K562 (cell line): ENCODE measurements at regions not wholly inside any gene's neighbourhood (a gene's known extent, or its start where the extent isn't known, plus 50 kb on each side); places are given as distances from the start of the nearest gene placed in this dataset.

Experiments
- ATAC-seq: fragments of 200-7000 bp; cut with Tn5 transposase; 3 replicates; pipeline ENCODE4 v1.9.1; 2020; ENCODE audit warnings: moderate library complexity
- BruUV-seq: library from RNA; stranded (reverse); fragments of 400-500 nt; replicated peaks from 2 replicates; lab custom pipeline; 2021; lab: Mats Ljungman, UMichigan
- CTCF ChIA-PET: fragments of 300-600 bp; formaldehyde crosslinking; extraction: SDS; loops from one replicate; lab custom pipeline; 2021; ENCODE audit warnings: low intra/inter-chr PET ratio; lab: Yijun Ruan, JAX
- POLR2A ChIA-PET: fragments of 300-600, 350-650 bp; sonication (Branson Sonifier 250); formaldehyde crosslinking; extraction: SDS; loops from one replicate; lab custom pipeline; 2021; ENCODE audit warnings: antibody characterized with exemption, inconsistent platforms; lab: Yijun Ruan, JAX
- DNase-seq, 4 experiments: peaks; one replicate each; pipeline versions ENCODE4 v3.0.0 to v3.0.0-alpha.2; 2011 to 2018; ENCODE audit warnings: low spot score in 3 of 4, mixed read lengths in 3 of 4; ENCODE audit errors: extremely low read depth in 1 of 4
- FAIRE-seq: peaks from 2 replicates; lab custom pipeline; 2011; peaks lifted over from hg19 to GRCh38; lab: Jason Lieb, UNC
- H2AFZ ChIP-seq: 2 replicates; pipeline ENCODE4 v1.6.0; 2011; ENCODE audit warnings: low read depth, low read length, control low read depth, inconsistent platforms
- H3K27ac ChIP-seq: fragments of 200-600 bp; 3 replicates; pipeline ENCODE4 v1.8.0; 2011; ENCODE audit warnings: low read depth, mild to moderate bottlenecking, control low read depth, inconsistent platforms, low read length, moderate library complexity, mixed read lengths; ENCODE audit errors: extremely low read depth
- H3K27me3 ChIP-seq, 2 experiments: fragments of 300-600 bp in 1 of 2; 2 replicates in 1 of 2; 3 replicates in 1 of 2; pipeline versions ENCODE4 v1.6.0 to v1.8.0; 2011; ENCODE audit warnings: inconsistent platforms in 2 of 2, low read length in 2 of 2, mild to moderate bottlenecking in 1 of 2, mixed read lengths in 1 of 2, moderate library complexity in 1 of 2; ENCODE audit not compliant: control insufficient read depth in 2 of 2, insufficient read depth in 2 of 2
- H3K36me3 ChIP-seq: fragments of 300-600 bp; 3 replicates; pipeline ENCODE4 v1.8.0; 2011; ENCODE audit warnings: mild to moderate bottlenecking, low read length, inconsistent platforms; ENCODE audit not compliant: control insufficient read depth, insufficient read depth
- H3K4me1 ChIP-seq, 2 experiments: fragments of 200-600 bp in 1 of 2; replicated peaks in 1 of 2; 2 replicates in 1 of 2; 3 replicates in 1 of 2; pipeline versions ENCODE4 v1.5.1 to v1.8.0; 2011; ENCODE audit warnings: inconsistent platforms in 2 of 2, low read length in 2 of 2, mild to moderate bottlenecking in 1 of 2, mixed read lengths in 1 of 2, moderate library complexity in 1 of 2; ENCODE audit not compliant: control insufficient read depth in 2 of 2, insufficient read depth in 2 of 2
- H3K4me2 ChIP-seq: 2 replicates; pipeline ENCODE4 v1.6.1; 2011; ENCODE audit warnings: low read length, control low read depth, inconsistent platforms, mixed read lengths; ENCODE audit not compliant: insufficient read depth
- H3K4me3 ChIP-seq: fragments of 200-600 bp; sonication (generic), shearing (Covaris generic); 2 replicates; pipeline ENCODE4 v1.5.1; 2016; ENCODE audit warnings: control low read depth, inconsistent platforms
- H3K79me2 ChIP-seq: fragments of 200-600 bp; 3 replicates; pipeline ENCODE4 v1.8.0; 2011; ENCODE audit warnings: low read length, inconsistent platforms; ENCODE audit not compliant: control insufficient read depth, insufficient read depth
- H3K9ac ChIP-seq, 2 experiments: 2 replicates each; pipeline versions ENCODE4 v1.6.0 to v1.6.1; 2011; ENCODE audit warnings: low read depth in 2 of 2, low read length in 2 of 2, control low read depth in 1 of 2, inconsistent platforms in 1 of 2, mild to moderate bottlenecking in 1 of 2, mixed read lengths in 1 of 2; ENCODE audit not compliant: insufficient read depth in 1 of 2
- H3K9me1 ChIP-seq: one replicate; pipeline ENCODE4 v1.6.0; 2011; ENCODE audit warnings: inconsistent platforms, mild to moderate bottlenecking, low read length, moderate library complexity; ENCODE audit not compliant: control insufficient read depth, insufficient read depth
- H3K9me3 ChIP-seq: replicated peaks from 2 replicates; pipeline ENCODE4 v1.5.1; 2011; ENCODE audit warnings: low read depth, low read length, inconsistent platforms; ENCODE audit not compliant: control insufficient read depth, insufficient read depth
- H4K20me1 ChIP-seq: replicated peaks from 2 replicates; pipeline ENCODE4 v1.6.1; 2011; ENCODE audit warnings: low read length, inconsistent platforms, mixed read lengths; ENCODE audit not compliant: control insufficient read depth, insufficient read depth
- ESRRB ChIP-seq: fragments of 250-450 bp; sonication (Bioruptor Pico); IDR thresholded peaks from 2 replicates; pipeline ENCODE4 v1.5.0; 2020; ENCODE audit warnings: mild to moderate bottlenecking, moderate library complexity, borderline replicate concordance
- HDGF ChIP-seq: fragments of 450-650 bp; IDR thresholded peaks from 2 replicates; pipeline ENCODE4 v1.6.1; 2016
- HES1 ChIP-seq: fragments of 450-650 bp; IDR thresholded peaks from 2 replicates; pipeline ENCODE4 v1.6.1; 2016; ENCODE audit warnings: low read depth, mild to moderate bottlenecking, moderate library complexity
- IRF9 ChIP-seq: fragments of 450-650 bp; IDR thresholded peaks from 2 replicates; pipeline ENCODE4 v1.6.1; 2016; ENCODE audit warnings: missing biosample characterization, missing genetic modification characterization
- KAT8 ChIP-seq: fragments of 450-650 bp; IDR thresholded peaks from 2 replicates; pipeline ENCODE4 v1.6.1; 2016; ENCODE audit warnings: low read depth, mild to moderate bottlenecking
- MAZ ChIP-seq, 2 experiments: fragments of 450-650 bp in 1 of 2; sonication (generic) in 1 of 2; formaldehyde crosslinking; IDR thresholded peaks in 1 of 2; conservative IDR thresholded peaks in 1 of 2; 2 replicates each; pipeline versions ENCODE4 v1.4.0 to v1.5.0; 2020; ENCODE audit warnings: mild to moderate bottlenecking in 1 of 2, missing genetic modification reagents in 1 of 2
- POU5F1 ChIP-seq: fragments of 150-350 bp; IDR thresholded peaks from 2 replicates; pipeline ENCODE4 v1.6.1; 2014; ENCODE audit warnings: borderline replicate concordance, low read length, low read depth, mild to moderate bottlenecking; ENCODE audit not compliant: partially characterized antibody
- SIRT6 ChIP-seq: IDR thresholded peaks from one replicate; pipeline ENCODE4 v1.6.1; 2012; ENCODE audit warnings: low read depth, mild to moderate bottlenecking, control low read depth, inconsistent platforms, low read length, moderate library complexity
- SNIP1 ChIP-seq: fragments of 450-650 bp; IDR thresholded peaks from 2 replicates; pipeline ENCODE4 v1.7.1; 2017; ENCODE audit warnings: low read depth, mild to moderate bottlenecking
- STAT5A ChIP-seq: IDR thresholded peaks from 2 replicates; pipeline ENCODE4 v1.6.1; 2012; ENCODE audit warnings: low read length, inconsistent platforms, borderline replicate concordance
- TAL1 ChIP-seq: fragments of 450-650 bp; IDR thresholded peaks from 2 replicates; pipeline ENCODE4 v1.6.1; 2016; ENCODE audit warnings: mild to moderate bottlenecking
- ZNF408 ChIP-seq: fragments of 250-450 bp; sonication (Bioruptor Pico); IDR thresholded peaks from 2 replicates; pipeline ENCODE4 v1.4.0; 2020; ENCODE audit warnings: low read depth, mild to moderate bottlenecking, moderate library complexity
- in situ Hi-C: fragments of 300-500 bp; cut with MboI; formaldehyde crosslinking; loops from 4 replicates; pipeline ENCODE4 v1.15.0; 2018; ENCODE audit warnings: inconsistent platforms, mixed read lengths
- intact Hi-C: fragments of 100-400 bp; cut with micrococcal nuclease; formaldehyde crosslinking; loops from 2 replicates; pipeline ENCODE4 v1.14.2; 2022

- Histone ChIP-seq H3K4me1 (no peaks in the 10 kb centered on the region), H3K36me3 (no peaks in the 10 kb centered on the region), H3K4me3 (no peak overlapping the region), H3K9ac (no peak overlapping the region), H3K9me1 (no peaks in the 10 kb centered on the region), H4K20me1 (no peaks in the 10 kb centered on the region), H3K9me3 (no peaks in the 10 kb centered on the region), H2AFZ (no peak overlapping the region), H3K79me2 (no peaks in the 10 kb centered on the region), H3K4me2 (no peak overlapping the region), H3K27me3 (0 out of 5 replicates have a peak, but pooled peaks cover 0 to 4% of the 10 kb centered on the region in 2 experiments), H3K27ac (no peak overlapping the region)
- POLR2A ChIA-PET: interaction anchor here (1.1 to 2.0 kb wide), 2 partner anchors 8 to 10 kb away, joined by 3 to 7 read pairs; no protein-coding TSS in a partner anchor
- ATAC-seq (no peak), DNase-seq (no peak), FAIRE-seq (no peak)
- BruUV-seq: no TSS peak
- CTCF ChIA-PET: no interaction called here
- intact Hi-C loops (no loop called here), in situ Hi-C loops (no loop called here)
- TF ChIP-seq HDGF (no peak), IRF9 (no peak), ZNF408 (CRISPR knock-in tag) (no peak), STAT5A (no peak), TAL1 (no peak), HES1 (no peak), ESRRB (CRISPR knock-in tag) (no peak), SIRT6 (no peak), POU5F1 (no peak), SNIP1 (no peak), MAZ (CRISPR knock-in tag; conservative IDR thresholded peaks at IDR 0.05 in 1 of 2, IDR thresholded peaks at IDR 0.05 in 1 of 2) (no peak), KAT8 (no peak)
Observed at GRCh38 chr6:105765239-105765638, 320.9 kb upstream of the PRDM1 start.
